ENCODE measurements at regions not wholly inside any gene's neighbourhood (a gene's known extent, or its start where the extent isn't known, plus 50 kb on each side); places are given as distances from the start of the nearest gene placed in this dataset.

DNA sequence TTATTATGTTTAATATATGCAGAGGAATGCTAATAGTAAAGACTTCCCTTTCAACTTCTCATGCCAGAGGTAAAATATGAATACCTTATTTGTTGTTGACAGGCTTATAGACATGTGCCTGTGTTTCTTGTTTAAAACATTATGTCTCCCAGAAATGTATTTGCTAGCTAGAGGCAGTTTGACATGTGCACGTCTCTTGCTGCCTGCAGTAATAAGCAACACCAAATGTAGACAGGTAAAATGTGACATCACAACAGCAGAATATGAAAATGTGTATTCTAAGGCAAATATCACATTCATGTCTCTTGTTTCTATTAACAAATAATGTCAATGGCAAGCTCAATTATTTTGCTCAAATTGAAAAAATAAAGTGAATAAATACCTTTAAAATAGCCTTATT lies 80.2 kb upstream of the NEGR1 start:
- TF ChIP-seq, protein P1, sequence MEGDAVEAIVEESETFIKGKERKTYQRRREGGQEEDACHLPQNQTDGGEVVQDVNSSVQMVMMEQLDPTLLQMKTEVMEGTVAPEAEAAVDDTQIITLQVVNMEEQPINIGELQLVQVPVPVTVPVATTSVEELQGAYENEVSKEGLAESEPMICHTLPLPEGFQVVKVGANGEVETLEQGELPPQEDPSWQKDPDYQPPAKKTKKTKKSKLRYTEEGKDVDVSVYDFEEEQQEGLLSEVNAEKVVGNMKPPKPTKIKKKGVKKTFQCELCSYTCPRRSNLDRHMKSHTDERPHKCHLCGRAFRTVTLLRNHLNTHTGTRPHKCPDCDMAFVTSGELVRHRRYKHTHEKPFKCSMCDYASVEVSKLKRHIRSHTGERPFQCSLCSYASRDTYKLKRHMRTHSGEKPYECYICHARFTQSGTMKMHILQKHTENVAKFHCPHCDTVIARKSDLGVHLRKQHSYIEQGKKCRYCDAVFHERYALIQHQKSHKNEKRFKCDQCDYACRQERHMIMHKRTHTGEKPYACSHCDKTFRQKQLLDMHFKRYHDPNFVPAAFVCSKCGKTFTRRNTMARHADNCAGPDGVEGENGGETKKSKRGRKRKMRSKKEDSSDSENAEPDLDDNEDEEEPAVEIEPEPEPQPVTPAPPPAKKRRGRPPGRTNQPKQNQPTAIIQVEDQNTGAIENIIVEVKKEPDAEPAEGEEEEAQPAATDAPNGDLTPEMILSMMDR (IDR thresholded peaks at IDR 0.05; ENCODE audit: borderline replicate concordance, extremely low read depth, low read length, poor library complexity, severe bottlenecking) = no peak
- TF ChIP-seq EZH2 (IDR thresholded peaks at IDR 0.05; ENCODE audit: borderline replicate concordance, low read depth, low read length, severe bottlenecking) = no peak
